H1 (cell line): ENCODE measurements at regions not wholly inside any gene's neighbourhood (a gene's known extent, or its start where the extent isn't known, plus 50 kb on each side); places are given as distances from the start of the nearest gene placed in this dataset.

Source experiments
- CTCF ChIA-PET: fragments of 300-600 bp; sonication (Branson Sonifier 250); formaldehyde crosslinking; loops from one replicate; lab custom pipeline; 2021; ENCODE audit not compliant: partially characterized antibody; lab: Charles Lee
- POLR2A ChIA-PET: fragments of 300-600 bp; sonication (Branson Sonifier 250); formaldehyde crosslinking; loops from one replicate; lab custom pipeline; 2021; ENCODE audit warnings: inconsistent platforms; ENCODE audit not compliant: partially characterized antibody; lab: Charles Lee
- DNase-seq, 2 experiments: peaks; one replicate each; pipeline versions ENCODE4 v3.0.0 to v3.0.0-alpha.2; 2010 to 2022; ENCODE audit warnings: low spot score in 2 of 2, low read depth in 1 of 2, mixed read lengths in 1 of 2
- FAIRE-seq: peaks from 2 replicates; lab custom pipeline; 2011; peaks lifted over from hg19 to GRCh38; lab: Jason Lieb, UNC
- H2AFZ ChIP-seq: 2 replicates; pipeline ENCODE4 v1.8.1; 2012; ENCODE audit warnings: low read length, inconsistent platforms
- H2AK5ac ChIP-seq: 2 replicates; pipeline ENCODE4 v1.6.1; 2013; ENCODE audit warnings: low read depth, low read length
- H2BK120ac ChIP-seq: replicated peaks from 2 replicates; pipeline ENCODE3; 2013; ENCODE audit warnings: low read depth, low read length, inconsistent platforms
- H2BK12ac ChIP-seq: 2 replicates; pipeline ENCODE4 v1.6.1; 2013; ENCODE audit warnings: low read depth, low read length
- H2BK15ac ChIP-seq: 2 replicates; pipeline ENCODE4 v1.6.1; 2013; ENCODE audit warnings: low read length
- H2BK20ac ChIP-seq: 2 replicates; pipeline ENCODE4 v1.6.1; 2013; ENCODE audit warnings: low read length
- H2BK5ac ChIP-seq: 2 replicates; pipeline ENCODE4 v1.6.1; 2013; ENCODE audit warnings: low read depth, low read length
- H3K14ac ChIP-seq: 2 replicates; pipeline ENCODE4 v1.6.1; 2013; ENCODE audit warnings: inconsistent platforms; ENCODE audit not compliant: insufficient read length
- H3K18ac ChIP-seq: 2 replicates; pipeline ENCODE4 v1.6.1; 2013; ENCODE audit warnings: low read length; ENCODE audit errors: extremely low read depth
- H3K23ac ChIP-seq: 2 replicates; pipeline ENCODE4 v1.6.1; 2013; ENCODE audit warnings: inconsistent platforms; ENCODE audit not compliant: insufficient read length
- H3K23me2 ChIP-seq: 2 replicates; pipeline ENCODE4 v1.6.1; 2013; ENCODE audit warnings: low read depth, low read length
- H3K27ac ChIP-seq: 2 replicates; pipeline ENCODE4 v1.6.1; 2011; ENCODE audit warnings: low read depth, low read length, inconsistent platforms
- H3K27me3 ChIP-seq, 4 experiments: replicated peaks in 1 of 4; 1 replicate in 1 of 4; 2 replicates in 3 of 4; pipeline versions ENCODE4 v1.6.1 to v1.8.1; 2011 to 2013; ENCODE audit warnings: low read length in 3 of 4, mild to moderate bottlenecking in 3 of 4, inconsistent platforms in 2 of 4, mixed read lengths in 2 of 4, moderate library complexity in 1 of 4; ENCODE audit not compliant: control insufficient read depth in 3 of 4, insufficient read depth in 3 of 4; ENCODE audit errors: extremely low read depth in 1 of 4
- H3K36me3 ChIP-seq, 4 experiments: 2 replicates each; pipeline versions ENCODE4 v1.6.1 to v1.8.1; 2011 to 2013; ENCODE audit warnings: mild to moderate bottlenecking in 4 of 4, low read length in 3 of 4, moderate library complexity in 2 of 4, control low read depth in 1 of 4, inconsistent platforms in 1 of 4; ENCODE audit not compliant: insufficient read depth in 4 of 4, control insufficient read depth in 2 of 4
- H3K4ac ChIP-seq: replicated peaks from 2 replicates; pipeline ENCODE3; 2013; ENCODE audit warnings: low read length, low read depth, mixed read lengths, inconsistent platforms; ENCODE audit not compliant: insufficient read length
- H3K4me1 ChIP-seq, 4 experiments: replicated peaks in 1 of 4; 1 replicate in 1 of 4; 2 replicates in 3 of 4; pipeline versions ENCODE4 v1.6.1 to v1.8.1; 2011 to 2013; ENCODE audit warnings: low read length in 3 of 4, inconsistent platforms in 2 of 4, mixed read lengths in 1 of 4; ENCODE audit not compliant: insufficient read depth in 4 of 4, control insufficient read depth in 3 of 4
- H3K4me2 ChIP-seq, 2 experiments: 2 replicates each; pipeline versions ENCODE4 v1.6.1 to v1.8.1; 2011 to 2013; ENCODE audit warnings: low read depth in 2 of 2, low read length in 2 of 2, control low read depth in 1 of 2, inconsistent platforms in 1 of 2, mild to moderate bottlenecking in 1 of 2; ENCODE audit not compliant: insufficient read depth in 1 of 2
- H3K4me3 ChIP-seq, 4 experiments: fragments of 200-600, 300-600 bp in 1 of 4; sonication (generic), shearing (Covaris generic), sonication (Bioruptor Twin) in 1 of 4; 2 replicates each; pipeline versions ENCODE4 v1.5.1 to v1.8.1; 2011 to 2016; ENCODE audit warnings: low read length in 4 of 4, low read depth in 3 of 4, control low read depth in 2 of 4, inconsistent platforms in 2 of 4, mild to moderate bottlenecking in 2 of 4, mixed read lengths in 1 of 4, moderate library complexity in 1 of 4; ENCODE audit not compliant: insufficient read depth in 2 of 4; ENCODE audit errors: extremely low read depth in 1 of 4
- H3K56ac ChIP-seq: replicated peaks from 2 replicates; pipeline ENCODE3; 2013; ENCODE audit warnings: low read depth, mild to moderate bottlenecking, mixed read lengths, low read length, inconsistent platforms; ENCODE audit not compliant: insufficient read length
- H3K79me1 ChIP-seq: 2 replicates; pipeline ENCODE4 v1.6.1; 2013; ENCODE audit warnings: low read depth, low read length, control low read depth
- H3K79me2 ChIP-seq, 2 experiments: 2 replicates each; pipeline versions ENCODE4 v1.6.1 to v1.8.1; 2012 to 2013; ENCODE audit warnings: low read length in 2 of 2, mild to moderate bottlenecking in 2 of 2, inconsistent platforms in 1 of 2; ENCODE audit not compliant: insufficient read depth in 2 of 2, control insufficient read depth in 1 of 2
- H3K9ac ChIP-seq, 4 experiments: replicated peaks in 1 of 4; 1 replicate in 1 of 4; 2 replicates in 3 of 4; pipeline versions ENCODE4 v1.6.1 to v1.8.1; 2011 to 2013; ENCODE audit warnings: low read depth in 3 of 4, low read length in 3 of 4, control low read depth in 2 of 4, mild to moderate bottlenecking in 2 of 4, moderate library complexity in 2 of 4, inconsistent platforms in 1 of 4; ENCODE audit errors: extremely low read depth in 1 of 4
- H3K9me3 ChIP-seq, 2 experiments: 2 replicates each; pipeline versions ENCODE4 v1.6.1 to v1.8.1; 2012 to 2013; ENCODE audit warnings: mild to moderate bottlenecking in 2 of 2, moderate library complexity in 2 of 2, control low read depth in 1 of 2, inconsistent platforms in 1 of 2, low read depth in 1 of 2, low read length in 1 of 2, mixed read lengths in 1 of 2; ENCODE audit not compliant: insufficient read depth in 2 of 2
- H4K20me1 ChIP-seq, 2 experiments: replicated peaks in 1 of 2; 2 replicates each; pipeline versions ENCODE3 to v1.8.1; 2011 to 2013; ENCODE audit warnings: inconsistent platforms in 2 of 2, low read length in 2 of 2, mild to moderate bottlenecking in 1 of 2; ENCODE audit not compliant: insufficient read depth in 2 of 2, control insufficient read depth in 1 of 2
- H4K5ac ChIP-seq: 2 replicates; pipeline ENCODE4 v1.6.1; 2013; ENCODE audit warnings: low read length, low read depth, mixed read lengths, inconsistent platforms; ENCODE audit not compliant: insufficient read length
- H4K8ac ChIP-seq: 2 replicates; pipeline ENCODE4 v1.8.0; 2013; ENCODE audit warnings: mild to moderate bottlenecking, moderate library complexity, low read length, inconsistent platforms; ENCODE audit not compliant: insufficient read depth; ENCODE audit errors: extremely low read depth
- H4K91ac ChIP-seq: replicated peaks from 2 replicates; pipeline ENCODE3; 2013; ENCODE audit warnings: low read length, mixed read lengths, inconsistent platforms; ENCODE audit not compliant: insufficient read length
- BCL11A ChIP-seq, 2 experiments: IDR thresholded peaks; one replicate each; pipeline ENCODE4 v1.6.1; 2011; ENCODE audit warnings: low read depth in 2 of 2, low read length in 2 of 2, mild to moderate bottlenecking in 2 of 2
- CBX8 ChIP-seq: fragments of 300-800, 300-1000 bp; sonication (generic); IDR thresholded peaks from 2 replicates; pipeline ENCODE4 v1.7.1; 2016; ENCODE audit warnings: low read depth, low read length, borderline replicate concordance
- EP300 ChIP-seq, 2 experiments: IDR thresholded peaks; 1 replicate in 1 of 2; 2 replicates in 1 of 2; pipeline ENCODE4 v1.6.1; 2011 to 2012; ENCODE audit warnings: low read depth in 2 of 2, low read length in 2 of 2, mild to moderate bottlenecking in 2 of 2, borderline replicate concordance in 1 of 2, inconsistent platforms in 1 of 2, moderate library complexity in 1 of 2
- GTF2F1 ChIP-seq: IDR thresholded peaks from 2 replicates; pipeline ENCODE4 v1.6.1; 2012; ENCODE audit warnings: low read depth, low read length, improper control_type of control experiment, borderline replicate concordance
- KDM4A ChIP-seq: IDR thresholded peaks from one replicate; pipeline ENCODE4 v1.7.1; 2012; ENCODE audit warnings: low read depth, mild to moderate bottlenecking, moderate library complexity, low read length, inconsistent platforms; ENCODE audit not compliant: severe bottlenecking
- POLR2A ChIP-seq, 2 experiments: IDR thresholded peaks; 1 replicate in 1 of 2; 2 replicates in 1 of 2; pipeline ENCODE4 v1.6.1; 2011; ENCODE audit warnings: low read depth in 2 of 2, low read length in 2 of 2, mild to moderate bottlenecking in 2 of 2; ENCODE audit errors: control extremely low read depth in 1 of 2
- POU5F1 ChIP-seq: IDR thresholded peaks from 2 replicates; pipeline ENCODE4 v1.6.1; 2011; ENCODE audit warnings: low read depth, mild to moderate bottlenecking, low read length, moderate library complexity
- SP2 ChIP-seq: IDR thresholded peaks from 2 replicates; pipeline ENCODE4 v1.6.1; 2012; ENCODE audit warnings: mild to moderate bottlenecking, low read length, inconsistent platforms
- SP4 ChIP-seq: IDR thresholded peaks from 2 replicates; pipeline ENCODE4 v1.6.1; 2012; ENCODE audit warnings: low read length, inconsistent platforms
- TBP ChIP-seq: IDR thresholded peaks from 2 replicates; pipeline ENCODE4 v1.6.1; 2011; ENCODE audit warnings: low read depth, low read length, improper control_type of control experiment
- TCF12 ChIP-seq: IDR thresholded peaks from 2 replicates; pipeline ENCODE4 v1.6.1; 2011; ENCODE audit warnings: low read depth, mild to moderate bottlenecking, low read length
- ZNF274 ChIP-seq: IDR thresholded peaks from 2 replicates; pipeline ENCODE4 v1.7.0; 2012; ENCODE audit warnings: low read length, borderline replicate concordance; ENCODE audit errors: extremely low read depth
- WGBS, 2 experiments: shearing (Covaris generic) in 1 of 2; methylation state at CpG; one replicate each; pipeline versions ENCODE4 v1.1.6 to v1.1.7; 2013 to 2015; ENCODE audit warnings: low lambda C conversion rate in 2 of 2, mixed read lengths in 2 of 2, inconsistent platforms in 1 of 2, low coverage in 1 of 2, missing lambda C conversion rate in 1 of 2; ENCODE audit not compliant: insufficient replicate concordance in 2 of 2, insufficient coverage in 1 of 2, insufficient read length in 1 of 2; ENCODE audit errors: extremely low coverage in 1 of 2, missing lambda C conversion rate in 1 of 2; 5-methylcytosine and 5-hydroxymethylcytosine counted together
- TF ChIP-seq, protein P1 (sequence below): IDR thresholded peaks from 2 replicates; pipeline ENCODE4 v1.6.1; 2011; ENCODE audit warnings: low read length, improper control_type of control experiment

DNA sequence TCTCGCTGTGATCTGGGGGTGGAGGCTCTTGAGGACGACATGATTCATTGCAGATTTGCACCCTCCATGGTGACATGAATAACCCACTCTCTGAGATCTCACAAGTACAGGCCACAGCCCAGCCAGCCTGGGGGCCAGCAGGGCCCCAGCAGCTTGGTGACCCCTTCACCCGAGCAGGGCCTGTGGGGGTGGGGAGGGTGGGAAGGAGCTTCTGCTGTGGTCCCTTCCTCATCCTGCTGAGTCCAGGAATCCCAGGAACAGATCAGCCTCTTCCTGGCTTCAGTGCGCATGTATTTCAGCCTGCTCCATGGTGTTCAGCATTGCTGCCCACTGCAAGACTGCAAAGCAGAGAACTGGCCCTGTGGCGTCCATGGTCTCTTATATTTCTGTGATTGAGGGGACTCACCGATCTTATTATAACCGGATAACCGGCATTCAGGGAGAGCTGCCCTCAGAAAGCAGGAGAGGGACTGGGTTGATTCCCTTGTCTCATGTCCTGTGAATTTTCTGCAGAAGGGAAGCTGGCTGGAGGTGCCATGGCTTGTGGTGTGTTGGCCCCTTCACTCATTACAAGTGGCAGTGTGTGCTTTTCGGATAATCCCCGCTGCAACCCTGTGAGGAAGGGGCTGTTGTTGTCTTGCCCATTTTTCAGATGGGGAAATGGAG lies 118.8 kb upstream of the FRMD1 start:
- Histone ChIP-seq H3K27me3 (no peaks in the 10 kb centered on the region), H3K9ac (no peak overlapping the region), H3K14ac (no peak overlapping the region), H3K79me1 (no peaks in the 10 kb centered on the region), H2BK5ac (no peak overlapping the region), H4K8ac (no peak overlapping the region; the same call in 1 of the 2 replicates), H3K23ac (no peak overlapping the region), H3K79me2 (no peaks in the 10 kb centered on the region), H3K4me2 (no peak overlapping the region), H2AK5ac (no peak overlapping the region), H4K91ac (no peak overlapping the region), H3K23me2 (no peaks in the 10 kb centered on the region), H2BK12ac (no peak overlapping the region), H4K20me1 (no peaks in the 10 kb centered on the region), H4K5ac (no peak overlapping the region), H3K56ac (no peak overlapping the region), H2BK120ac (no peak overlapping the region), H3K18ac (no peak overlapping the region), H3K36me3 (no peaks in the 10 kb centered on the region), H3K4ac (no peak overlapping the region), H3K4me3 (no peak overlapping the region), H3K9me3 (no peaks in the 10 kb centered on the region), H2AFZ (no peak overlapping the region), H2BK15ac (no peak overlapping the region), H2BK20ac (no peak overlapping the region), H3K27ac (no peak overlapping the region), H3K4me1 (no peaks in the 10 kb centered on the region)
- 88% methylated on average over 9 of the region's 10 CpGs; no CpG with 5 or more reads in 1 of the 2 experiments for WGBS, 2 experiments
- POLR2A ChIA-PET, result interaction anchor here (0.6 kb wide), 1 partner anchor 415 kb away, joined by 3 read pairs; no protein-coding TSS in a partner anchor
- CTCF ChIA-PET, result interaction anchor here (0.9 to 2.1 kb wide), 8 partner anchors 19 to 173 kb away, joined by 3 to 9 read pairs (median 4); no protein-coding TSS in a partner anchor
- DNase-seq (peak in 1 of 2 experiments; percentile 27), FAIRE-seq (no peak)
- TF ChIP-seq POLR2A (IDR thresholded peaks at IDR 0.05; ENCODE audit: control extremely low read depth in 1 of 2, low read depth in 2 of 2, low read length in 2 of 2) (no peak), POU5F1 (no peak), SP2 (no peak), SP4 (no peak), TBP (no peak), TCF12 (no peak), BCL11A (IDR thresholded peaks at IDR 0.05; ENCODE audit: low read depth in 2 of 2, low read length in 2 of 2) (no peak), GTF2F1 (no peak), CBX8 (no peak), ZNF274 (no peak), EP300 (IDR thresholded peaks at IDR 0.05; ENCODE audit: borderline replicate concordance in 1 of 2, low read depth in 2 of 2, low read length in 2 of 2) (no peak), KDM4A (no peak)
- TF ChIP-seq, protein P1, sequence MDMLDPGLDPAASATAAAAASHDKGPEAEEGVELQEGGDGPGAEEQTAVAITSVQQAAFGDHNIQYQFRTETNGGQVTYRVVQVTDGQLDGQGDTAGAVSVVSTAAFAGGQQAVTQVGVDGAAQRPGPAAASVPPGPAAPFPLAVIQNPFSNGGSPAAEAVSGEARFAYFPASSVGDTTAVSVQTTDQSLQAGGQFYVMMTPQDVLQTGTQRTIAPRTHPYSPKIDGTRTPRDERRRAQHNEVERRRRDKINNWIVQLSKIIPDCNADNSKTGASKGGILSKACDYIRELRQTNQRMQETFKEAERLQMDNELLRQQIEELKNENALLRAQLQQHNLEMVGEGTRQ, result no peak
